Esophagus muscularis mucosa (tissue), 3 donors: ENCODE measurements at regions not wholly inside any gene's neighbourhood (a gene's known extent, or its start where the extent isn't known, plus 50 kb on each side); places are given as distances from the start of the nearest gene placed in this dataset.

Experiments used
- CTCF ChIP-seq, 3 experiments: fragments of 200-600 bp in 2 of 3; fragments of 450-650 bp in 1 of 3; sonication (generic) in 2 of 3; IDR thresholded peaks; one replicate each; pipeline ENCODE4 v1.5.1; 2017 to 2019; ENCODE audit warnings: antibody characterized with exemption in 3 of 3, mild to moderate bottlenecking in 2 of 3, moderate library complexity in 1 of 3
- EP300 ChIP-seq: sonication (generic); formaldehyde crosslinking; IDR thresholded peaks from one replicate; pipeline ENCODE4 v1.6.1; 2017; ENCODE audit warnings: antibody characterized with exemption

DNA sequence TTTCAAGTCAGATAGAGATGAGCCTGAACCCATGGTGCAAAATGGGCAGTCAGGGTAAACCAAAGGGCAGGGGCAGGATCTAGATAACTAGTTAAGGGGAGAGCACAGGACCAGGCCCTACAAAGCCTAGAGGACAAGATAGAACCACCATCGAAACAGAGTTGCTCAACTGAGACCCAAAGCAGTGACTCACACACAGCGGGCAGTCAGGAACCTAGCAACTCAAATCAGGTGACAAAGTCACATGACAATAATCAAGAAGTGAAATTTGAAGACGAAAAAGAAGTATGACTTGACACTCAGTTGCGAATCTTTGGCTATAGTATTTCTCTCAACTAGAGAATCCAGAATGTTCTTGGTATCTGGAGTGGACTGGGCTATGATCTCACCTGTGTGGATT is 136.0 kb upstream of the PTPRG start:
- TF ChIP-seq CTCF (IDR thresholded peaks at IDR 0.05) (no peak), EP300 (no peak)
